DMS79 (cell line): ENCODE measurements at regions not wholly inside any gene's neighbourhood (a gene's known extent, or its start where the extent isn't known, plus 50 kb on each side); places are given as distances from the start of the nearest gene placed in this dataset.

Experiments
- DNase-seq: peaks from one replicate; lab custom pipeline; 2025; lab: John Stamatoyannopoulos, UW

- DNase-seq: no peak
Observed at GRCh38 chr2:56615760-56616159, 432.0 kb downstream of the CCDC85A start.

GRCh38 chr2:56624181-56624580 is 440.4 kb downstream of the CCDC85A start:
- no peak for DNase-seq

GRCh38 chr2:56626927-56627326 is 443.1 kb downstream of the CCDC85A start:
- DNase-seq: no peak

GRCh38 chr2:56630286-56630685 is 446.5 kb downstream of the CCDC85A start:
- DNase-seq: no peak

GRCh38 chr2:56647997-56648396 is 464.2 kb downstream of the CCDC85A start:
- DNase-seq: no peak

GRCh38 chr2:56648802-56649201 is 465.0 kb downstream of the CCDC85A start:
- no peak for DNase-seq

- DNase-seq: no peak
Observed at GRCh38 chr2:56654936-56655335, 471.1 kb downstream of the CCDC85A start.

- no peak for DNase-seq
Observed at GRCh38 chr2:56656826-56657225, 473.0 kb downstream of the CCDC85A start.

- no peak for DNase-seq
Observed at GRCh38 chr2:56666777-56667176, 483.0 kb downstream of the CCDC85A start.

- no peak for DNase-seq
Observed at GRCh38 chr2:56671973-56672569, 488.3 kb downstream of the CCDC85A start.

GRCh38 chr2:56674084-56674483 is 490.3 kb downstream of the CCDC85A start:
- no peak for DNase-seq

- no peak for DNase-seq
Observed at GRCh38 chr2:56676966-56677365, 493.2 kb downstream of the CCDC85A start.

- DNase-seq: no peak
Observed at GRCh38 chr2:56680971-56681631, 497.3 kb downstream of the CCDC85A start.

GRCh38 chr2:56681659-56682396 is 498.0 kb downstream of the CCDC85A start:
- DNase-seq: no peak

- no peak for DNase-seq
Observed at GRCh38 chr2:56682397-56682760, 498.6 kb downstream of the CCDC85A start.

- no peak for DNase-seq
Observed at GRCh38 chr2:56684327-56684726, 500.5 kb downstream of the CCDC85A start.

GRCh38 chr2:56685205-56685604 is 501.4 kb downstream of the CCDC85A start:
- no peak for DNase-seq

GRCh38 chr2:56687169-56687568 is 503.4 kb downstream of the CCDC85A start:
- DNase-seq: no peak

- DNase-seq: no peak
Observed at GRCh38 chr2:56688661-56689060, 504.9 kb downstream of the CCDC85A start.

GRCh38 chr2:56693501-56693900 is 509.7 kb downstream of the CCDC85A start:
- DNase-seq: no peak

GRCh38 chr2:56703001-56703400 is 519.2 kb downstream of the CCDC85A start:
- DNase-seq: no peak

- DNase-seq: no peak
Observed at GRCh38 chr2:56705713-56706112, 521.9 kb downstream of the CCDC85A start.

GRCh38 chr2:56707218-56707617 is 523.4 kb downstream of the CCDC85A start:
- DNase-seq: no peak
